Hepatocyte (in vitro differentiated cells): ENCODE measurements at regions not wholly inside any gene's neighbourhood (a gene's known extent, or its start where the extent isn't known, plus 50 kb on each side); places are given as distances from the start of the nearest gene placed in this dataset.

Experiments used
- DNase-seq: peaks from one replicate; pipeline ENCODE4 v3.0.0-alpha.2; 2016; ENCODE audit warnings: low spot score
- H2AFZ ChIP-seq: fragments of 200-600 bp; sonication (generic); 2 replicates; pipeline ENCODE4 v1.6.0; 2016; ENCODE audit warnings: antibody characterized with exemption, mild to moderate bottlenecking
- H3K27ac ChIP-seq: fragments of 200-600 bp; sonication (generic); 2 replicates; pipeline ENCODE4 v1.5.1; 2016; ENCODE audit warnings: mild to moderate bottlenecking
- H3K27me3 ChIP-seq: fragments of 200-600 bp; sonication (generic); 2 replicates; pipeline ENCODE4 v1.6.1; 2016
- H3K36me3 ChIP-seq: fragments of 200-600 bp; sonication (generic); replicated peaks from 2 replicates; pipeline ENCODE4 v1.5.1; 2016; ENCODE audit warnings: low read depth; ENCODE audit not compliant: insufficient read depth
- H3K4me1 ChIP-seq: fragments of 200-600 bp; sonication (generic); 2 replicates; pipeline ENCODE4 v1.5.1; 2016; ENCODE audit warnings: mild to moderate bottlenecking, moderate library complexity; ENCODE audit not compliant: insufficient read depth
- H3K4me2 ChIP-seq: fragments of 200-600 bp; sonication (generic); 2 replicates; pipeline ENCODE4 v1.6.0; 2016
- H3K4me3 ChIP-seq: fragments of 200-600 bp; sonication (generic); 2 replicates; pipeline ENCODE4 v1.5.1; 2016; ENCODE audit warnings: mild to moderate bottlenecking
- H3K79me2 ChIP-seq: fragments of 200-600 bp; sonication (generic); 2 replicates; pipeline ENCODE4 v1.6.0; 2017; ENCODE audit warnings: mild to moderate bottlenecking
- H3K9me2 ChIP-seq: fragments of 200-600 bp; sonication (generic); replicated peaks from 2 replicates; pipeline ENCODE4 v1.6.0; 2017; ENCODE audit warnings: mild to moderate bottlenecking; ENCODE audit not compliant: insufficient read depth
- H3K9me3 ChIP-seq: fragments of 200-600 bp; sonication (generic); 2 replicates; pipeline ENCODE4 v1.5.1; 2016; ENCODE audit warnings: low read depth, mild to moderate bottlenecking
- H4K20me1 ChIP-seq: fragments of 200-600 bp; sonication (generic); 2 replicates; pipeline ENCODE4 v1.6.0; 2016; ENCODE audit warnings: mild to moderate bottlenecking; ENCODE audit not compliant: insufficient read depth, poor library complexity, severe bottlenecking
- EZH2 ChIP-seq: fragments of 200-600 bp; sonication (generic); IDR thresholded peaks from 2 replicates; pipeline ENCODE4 v1.6.1; 2016; ENCODE audit warnings: antibody characterized with exemption, mild to moderate bottlenecking, borderline replicate concordance
- EZH2phosphoT487 ChIP-seq: fragments of 200-600 bp; sonication (generic); IDR thresholded peaks from one replicate; pipeline ENCODE4 v1.6.1; 2018; ENCODE audit warnings: antibody characterized with exemption, mild to moderate bottlenecking, low read depth, moderate library complexity; ENCODE audit not compliant: unreplicated experiment, severe bottlenecking
- WGBS: methylation state at CpG from one replicate; pipeline ENCODE4 v1.1.6; 2016; ENCODE audit warnings: low lambda C conversion rate; ENCODE audit errors: missing lambda C conversion rate; 5-methylcytosine and 5-hydroxymethylcytosine counted together
- TF ChIP-seq, protein P1 (sequence below): fragments of 200-600 bp; sonication (generic); IDR thresholded peaks from 2 replicates; pipeline ENCODE4 v1.5.1; 2016; ENCODE audit warnings: antibody characterized with exemption, mild to moderate bottlenecking; ENCODE audit not compliant: poor library complexity

DNA sequence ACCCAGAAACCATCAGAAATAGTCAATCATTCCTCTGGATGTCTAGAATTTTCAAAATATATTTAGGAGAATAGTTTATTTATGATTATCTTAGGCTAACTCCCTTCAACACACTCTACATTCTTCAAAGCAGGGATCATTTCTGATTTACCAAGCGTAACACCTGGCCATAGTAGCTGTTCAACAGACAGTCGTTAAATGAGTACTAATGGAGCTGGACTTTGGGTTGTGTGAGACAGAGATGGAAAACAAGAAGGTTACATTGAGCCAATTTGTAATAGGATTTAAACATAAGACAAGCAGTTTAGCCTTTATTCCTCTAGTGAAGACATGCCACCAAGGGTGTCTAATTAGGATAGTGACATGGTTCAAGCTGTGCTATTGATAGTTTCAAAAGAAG, 129.2 kb upstream of the ANO3 start:
- DNase-seq: no peak
- Histone ChIP-seq H3K27ac (no peak overlapping the region), H4K20me1 (no peaks in the 10 kb centered on the region), H3K9me2 (no peaks in the 10 kb centered on the region), H3K27me3 (no peaks in the 10 kb centered on the region), H3K36me3 (no peaks in the 10 kb centered on the region), H3K4me1 (no peaks in the 10 kb centered on the region), H3K4me2 (no peak overlapping the region), H3K4me3 (no peak overlapping the region), H3K79me2 (no peaks in the 10 kb centered on the region), H3K9me3 (no peaks in the 10 kb centered on the region), H2AFZ (no peak overlapping the region)
- WGBS: 92% methylated on average over 2 of the region's 2 CpGs
- TF ChIP-seq, protein P1, sequence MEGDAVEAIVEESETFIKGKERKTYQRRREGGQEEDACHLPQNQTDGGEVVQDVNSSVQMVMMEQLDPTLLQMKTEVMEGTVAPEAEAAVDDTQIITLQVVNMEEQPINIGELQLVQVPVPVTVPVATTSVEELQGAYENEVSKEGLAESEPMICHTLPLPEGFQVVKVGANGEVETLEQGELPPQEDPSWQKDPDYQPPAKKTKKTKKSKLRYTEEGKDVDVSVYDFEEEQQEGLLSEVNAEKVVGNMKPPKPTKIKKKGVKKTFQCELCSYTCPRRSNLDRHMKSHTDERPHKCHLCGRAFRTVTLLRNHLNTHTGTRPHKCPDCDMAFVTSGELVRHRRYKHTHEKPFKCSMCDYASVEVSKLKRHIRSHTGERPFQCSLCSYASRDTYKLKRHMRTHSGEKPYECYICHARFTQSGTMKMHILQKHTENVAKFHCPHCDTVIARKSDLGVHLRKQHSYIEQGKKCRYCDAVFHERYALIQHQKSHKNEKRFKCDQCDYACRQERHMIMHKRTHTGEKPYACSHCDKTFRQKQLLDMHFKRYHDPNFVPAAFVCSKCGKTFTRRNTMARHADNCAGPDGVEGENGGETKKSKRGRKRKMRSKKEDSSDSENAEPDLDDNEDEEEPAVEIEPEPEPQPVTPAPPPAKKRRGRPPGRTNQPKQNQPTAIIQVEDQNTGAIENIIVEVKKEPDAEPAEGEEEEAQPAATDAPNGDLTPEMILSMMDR: no peak
- no peak for TF ChIP-seq EZH2phosphoT487
- no peak for TF ChIP-seq EZH2

DNA sequence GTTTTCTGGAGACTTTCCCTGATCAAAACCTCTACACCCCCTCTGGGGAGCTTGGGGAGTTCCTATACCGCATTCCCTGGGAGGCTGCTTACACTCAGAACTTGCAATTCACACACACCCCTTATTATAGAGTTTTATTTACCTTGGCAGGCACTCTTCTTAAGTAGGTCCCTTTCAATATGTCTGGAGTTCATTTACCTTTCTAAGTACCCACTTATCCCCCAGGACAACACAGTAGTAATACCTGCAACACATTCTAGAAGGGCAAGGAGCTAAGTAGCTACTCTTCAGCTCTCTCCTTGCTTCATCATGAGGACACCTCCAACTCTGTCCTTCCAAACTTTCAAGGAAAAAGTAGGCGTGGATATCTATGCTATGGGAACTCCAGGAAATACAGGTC, 127.8 kb upstream of the ANO3 start:
- 79% methylated on average over 2 of the region's 2 CpGs for WGBS

DNA sequence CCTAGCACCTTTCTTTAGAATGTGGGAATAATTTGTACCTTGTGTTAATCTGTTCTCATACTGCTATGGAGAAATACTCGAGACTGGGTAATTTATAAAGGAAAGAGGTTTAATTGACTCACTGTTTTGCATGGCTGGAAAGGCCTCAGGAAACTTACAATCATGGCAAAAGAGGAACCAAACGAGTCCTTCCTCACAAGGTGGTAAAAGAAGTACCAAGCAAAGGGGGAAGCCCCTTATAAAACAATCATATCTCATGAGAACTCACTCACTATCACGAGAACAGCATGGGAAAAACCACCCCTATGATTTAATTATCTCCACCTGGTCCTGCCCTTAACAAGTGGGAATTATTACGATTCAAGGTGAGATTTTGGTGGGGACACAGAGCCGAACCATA, 127.1 kb upstream of the ANO3 start:
- Histone ChIP-seq H2AFZ (no peak overlapping the region), H3K9me3 (no peaks in the 10 kb centered on the region), H3K36me3 (no peaks in the 10 kb centered on the region), H3K4me2 (no peak overlapping the region), H3K4me1 (no peaks in the 10 kb centered on the region), H3K27ac (no peak overlapping the region), H3K79me2 (no peaks in the 10 kb centered on the region), H3K9me2 (no peaks in the 10 kb centered on the region), H4K20me1 (no peaks in the 10 kb centered on the region), H3K27me3 (no peaks in the 10 kb centered on the region), H3K4me3 (no peak overlapping the region)
- no peak for TF ChIP-seq EZH2
- TF ChIP-seq, protein P1: no peak
- TF ChIP-seq EZH2phosphoT487: no peak
- DNase-seq: no peak
- 84% methylated on average over 5 of the region's 5 CpGs for WGBS

More for the DNA sequence above, 127.8 kb upstream of the ANO3 start:
- no peak for DNase-seq
- Histone ChIP-seq H3K4me1 (no peaks in the 10 kb centered on the region), H3K4me3 (no peak overlapping the region), H3K4me2 (no peak overlapping the region), H3K79me2 (no peaks in the 10 kb centered on the region), H3K9me3 (no peaks in the 10 kb centered on the region), H3K27me3 (no peaks in the 10 kb centered on the region), H3K9me2 (no peaks in the 10 kb centered on the region), H2AFZ (no peak overlapping the region), H3K27ac (no peak overlapping the region), H4K20me1 (no peaks in the 10 kb centered on the region), H3K36me3 (no peaks in the 10 kb centered on the region)
- TF ChIP-seq EZH2 (no peak), EZH2phosphoT487 (no peak)
- TF ChIP-seq, protein P1: no peak
